IPS-NIHi11 (cell line): ENCODE measurements at regions not wholly inside any gene's neighbourhood (a gene's known extent, or its start where the extent isn't known, plus 50 kb on each side); places are given as distances from the start of the nearest gene placed in this dataset.
"Not testable (repeated sequence)": the region's sequence is repeated elsewhere in the genome, so short reads cannot be mapped to it uniquely, and the experiment has no call there.

Experiments used
- DNase-seq: peaks from one replicate; pipeline ENCODE4 v3.0.0; 2012; ENCODE audit warnings: mixed read lengths, low spot score

DNA sequence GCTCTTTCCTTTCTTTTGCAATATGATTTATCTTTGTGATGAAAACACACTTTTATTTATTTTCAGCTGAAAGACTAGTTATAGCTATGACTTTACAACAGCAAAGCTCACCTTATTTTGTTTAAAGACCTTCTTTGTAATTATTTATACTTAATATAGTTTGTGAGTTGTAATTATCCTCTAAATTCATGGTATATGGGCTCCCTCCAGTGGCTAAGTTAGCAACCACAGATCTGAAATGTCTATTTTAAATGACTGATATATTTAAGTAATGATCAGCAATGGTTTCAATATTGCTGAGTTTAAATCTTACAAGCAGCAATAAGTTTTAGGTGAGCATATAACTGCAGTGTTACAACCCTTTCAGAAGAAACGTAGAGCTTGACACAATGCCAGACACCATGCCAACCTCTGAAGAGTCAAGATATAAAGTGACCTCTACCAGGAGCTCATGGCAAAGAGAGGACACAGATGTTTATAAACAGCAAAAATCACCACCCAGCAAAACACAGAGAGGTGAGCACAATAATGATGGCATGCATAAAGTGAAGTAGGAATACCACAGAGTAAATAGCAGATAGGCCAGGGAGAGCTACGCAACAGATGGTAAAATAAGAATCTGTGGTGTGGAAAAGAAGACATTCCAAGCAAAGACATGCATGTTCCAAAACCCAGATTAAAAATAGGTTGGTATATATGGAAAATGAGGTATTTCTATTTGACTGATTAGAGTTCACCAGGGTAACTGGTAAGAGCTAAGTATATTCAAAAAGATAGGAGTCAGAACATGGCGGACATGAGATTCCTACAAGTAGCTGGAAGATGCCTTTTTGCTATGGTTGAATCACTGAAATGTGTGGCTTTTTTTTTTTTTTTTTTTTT is 143.7 kb upstream of the ZNF385D start:
- DNase-seq = no peak

DNA sequence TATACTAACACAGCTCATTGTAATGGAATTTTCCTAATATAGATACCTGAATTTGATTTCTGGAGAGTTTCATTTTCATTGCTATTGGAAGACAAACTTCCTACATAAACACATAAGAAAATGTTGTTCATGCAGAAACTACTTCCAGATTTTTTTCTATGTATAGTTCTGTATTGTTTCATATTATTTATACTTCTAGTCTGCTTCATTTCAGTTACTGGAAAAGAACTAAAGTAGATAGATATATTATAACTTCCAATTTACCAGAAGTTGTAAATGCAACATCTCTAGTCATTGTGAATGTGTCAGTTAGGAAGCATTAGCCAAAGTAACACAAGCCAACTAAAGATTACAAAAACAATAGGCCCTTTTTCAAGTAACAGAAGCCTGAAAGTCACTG is 147.3 kb upstream of the ZNF385D start:
- no peak for DNase-seq

DNA sequence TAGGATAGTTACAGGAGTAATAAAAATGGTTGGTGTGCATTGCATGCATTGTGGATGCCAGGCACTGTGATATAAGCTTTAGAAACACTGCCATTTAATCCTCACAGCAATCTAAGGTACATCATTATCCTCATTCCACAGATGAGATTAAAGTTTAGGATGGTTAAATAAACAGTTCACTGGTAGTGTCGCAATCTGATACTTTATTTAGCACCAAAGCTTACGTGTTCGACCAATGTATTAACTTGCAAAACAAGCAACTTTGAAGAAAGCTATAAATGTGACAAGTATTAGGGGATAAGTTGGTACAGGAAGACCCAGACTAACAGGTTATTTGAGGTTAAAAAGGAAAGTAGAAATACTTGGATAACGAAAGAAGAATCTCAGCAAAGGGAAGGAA is 150.5 kb upstream of the ZNF385D start:
- no peak for DNase-seq

GRCh38 chr3:21902956-21903355 is 151.9 kb upstream of the ZNF385D start:
- no peak for DNase-seq

GRCh38 chr3:21909096-21909495 is 158.1 kb upstream of the ZNF385D start:
- no peak for DNase-seq

DNA sequence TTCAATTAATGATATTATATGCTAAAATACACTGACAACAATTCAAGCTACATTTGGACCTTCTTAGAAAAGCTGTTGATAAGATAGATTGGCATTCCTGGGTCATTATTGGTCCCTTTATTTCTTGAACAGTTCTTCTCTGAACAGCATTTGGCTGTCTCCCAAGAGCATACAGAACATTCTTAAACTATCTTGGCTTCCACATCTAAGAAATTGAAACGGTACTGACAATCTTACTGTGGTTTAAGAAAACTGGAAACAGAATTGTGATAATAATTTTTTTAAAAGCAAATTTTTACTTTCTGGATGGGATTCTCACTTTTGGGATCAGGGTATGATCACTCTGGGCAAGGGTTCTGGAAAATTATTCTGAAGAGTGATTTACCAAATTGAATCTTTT is 161.7 kb upstream of the ZNF385D start:
- no peak for DNase-seq

DNA sequence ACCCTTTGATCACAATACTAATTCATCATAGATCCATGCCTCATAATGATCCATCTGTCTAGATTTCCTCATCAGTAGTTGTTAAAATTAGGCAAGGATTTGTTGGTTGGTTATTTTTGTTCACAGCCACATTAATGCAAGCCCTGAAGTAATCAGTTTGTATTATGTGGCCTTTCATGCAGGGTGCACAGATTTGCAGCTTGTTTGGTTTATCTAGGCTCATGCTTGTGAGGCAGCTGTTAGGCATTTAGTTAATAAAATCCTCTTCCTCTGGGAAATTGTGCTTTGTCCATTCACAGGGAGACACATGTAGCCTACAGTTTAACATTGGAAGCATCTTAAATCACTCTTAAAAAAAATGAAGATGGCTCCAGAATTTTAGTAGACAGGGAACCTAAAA is 162.8 kb upstream of the ZNF385D start:
- no peak for DNase-seq

- no peak for DNase-seq
Observed at GRCh38 chr3:21914451-21914850, 163.4 kb upstream of the ZNF385D start.

- no peak for DNase-seq
Observed at GRCh38 chr3:21919383-21919782, 168.4 kb upstream of the ZNF385D start.

DNA sequence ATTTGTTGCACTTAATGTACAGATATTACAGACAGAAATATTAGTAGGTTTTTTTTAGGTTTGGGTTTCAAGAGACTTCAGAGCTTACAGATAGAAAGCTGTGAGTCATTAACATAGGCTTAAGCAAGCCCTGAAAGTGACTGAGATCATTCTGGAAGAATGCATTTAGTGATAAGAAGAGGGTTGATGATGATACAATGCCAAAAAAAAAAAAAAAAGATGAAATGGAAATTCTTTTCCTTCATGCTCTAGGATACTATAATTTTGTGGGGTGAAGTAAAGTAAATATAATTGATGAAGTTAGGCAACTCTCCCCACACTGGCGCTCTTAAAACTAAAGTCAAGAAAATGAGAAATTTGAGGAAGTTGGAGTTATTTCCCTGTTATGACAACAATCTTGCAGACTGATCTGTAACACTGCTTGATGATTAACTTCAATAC is 169.4 kb upstream of the ZNF385D start:
- no peak for DNase-seq

DNA sequence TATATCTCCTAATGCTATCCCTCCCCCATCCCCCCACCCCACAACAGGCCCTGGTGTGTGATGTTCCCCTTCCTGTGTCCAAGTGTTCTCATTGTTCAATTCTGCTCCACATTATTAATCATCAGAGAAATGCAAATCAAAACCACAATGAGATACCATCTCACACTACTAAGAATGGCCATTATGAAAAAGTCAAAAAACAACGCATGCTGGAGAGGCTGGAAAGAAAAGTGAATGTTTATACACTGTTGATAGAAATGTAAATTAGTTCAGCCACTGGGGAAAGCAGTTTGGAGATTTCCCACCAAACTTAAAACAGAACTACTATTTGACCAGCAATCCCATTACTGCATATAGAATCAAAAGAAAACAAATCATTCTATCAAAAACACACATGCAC is 172.1 kb upstream of the ZNF385D start:
- DNase-seq = not testable (repeated sequence)

DNA sequence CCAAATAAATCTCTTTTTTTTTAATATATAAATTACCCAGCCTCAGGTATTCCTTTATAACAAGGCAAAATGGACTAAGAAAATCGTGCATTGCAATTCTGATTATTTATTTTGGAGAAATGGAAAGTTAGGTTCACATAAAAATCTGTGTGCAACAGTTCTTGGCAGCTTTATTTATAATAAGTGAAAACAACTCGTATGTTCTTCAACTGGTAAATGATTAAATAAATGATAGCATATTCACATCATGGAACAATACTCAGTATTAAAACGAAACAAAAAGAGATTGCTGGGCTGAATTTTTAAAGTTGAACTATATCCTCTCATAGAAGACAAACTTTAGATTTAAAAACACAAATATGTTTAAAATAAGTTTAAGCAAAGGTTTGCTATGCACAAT is 176.3 kb upstream of the ZNF385D start:
- no peak for DNase-seq

GRCh38 chr3:21934591-21934990 is 183.6 kb upstream of the ZNF385D start:
- no peak for DNase-seq

DNA sequence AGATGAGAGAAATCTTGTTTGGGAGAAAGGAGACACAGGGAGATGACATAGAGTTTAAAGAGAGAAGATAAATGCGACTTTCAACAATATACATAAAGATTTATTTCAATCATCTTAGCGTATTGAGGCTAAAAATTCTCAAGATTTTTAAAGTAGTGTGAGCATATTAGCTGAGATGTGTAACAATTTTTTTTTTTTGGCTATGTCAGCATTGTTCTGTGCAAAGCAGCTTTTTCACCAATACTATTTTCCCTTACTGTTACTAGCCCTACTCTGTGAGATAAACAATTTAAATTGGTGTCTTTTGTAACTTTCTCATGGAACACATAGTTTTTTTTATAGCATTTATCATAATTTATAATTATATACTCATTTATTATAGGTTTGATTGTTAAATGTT is 185.2 kb upstream of the ZNF385D start:
- no peak for DNase-seq

DNA sequence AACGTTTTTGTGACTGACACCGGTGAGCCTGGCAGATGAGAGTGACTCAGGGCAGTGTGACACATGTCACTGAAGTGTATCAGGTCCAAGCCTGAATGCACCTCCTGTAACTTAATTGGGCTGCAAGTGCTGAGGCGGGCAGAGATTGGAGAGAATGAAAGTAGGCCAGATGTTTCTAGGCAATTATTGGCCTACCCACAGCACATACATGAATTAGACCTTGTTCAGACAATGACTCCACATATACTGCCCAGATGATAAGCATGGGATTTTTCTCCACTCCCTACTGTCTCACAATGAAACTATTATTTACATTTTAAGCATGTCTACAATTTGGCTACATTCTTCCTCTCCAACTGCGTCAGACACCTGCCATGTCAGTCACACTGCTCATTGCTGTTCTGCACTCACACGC is 187.3 kb upstream of the ZNF385D start:
- no peak for DNase-seq

DNA sequence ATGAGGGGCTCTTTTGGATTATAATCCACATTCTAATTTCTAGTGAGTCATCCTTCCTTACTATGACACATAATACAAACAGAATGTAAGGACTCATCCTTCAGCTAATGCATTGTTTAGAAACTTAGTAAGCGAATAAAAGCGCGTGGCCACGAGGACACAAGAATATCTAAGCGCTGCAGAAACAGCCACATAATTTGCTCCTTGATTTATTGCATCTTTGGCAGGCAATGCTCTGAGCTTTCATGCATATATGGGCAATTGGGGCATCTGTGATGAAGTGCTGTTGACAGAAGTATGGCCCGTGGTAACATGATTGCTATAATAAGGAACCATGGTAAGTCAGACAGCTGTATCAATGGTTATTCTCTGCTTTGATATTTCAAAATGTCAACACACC is 191.3 kb upstream of the ZNF385D start:
- no peak for DNase-seq

DNA sequence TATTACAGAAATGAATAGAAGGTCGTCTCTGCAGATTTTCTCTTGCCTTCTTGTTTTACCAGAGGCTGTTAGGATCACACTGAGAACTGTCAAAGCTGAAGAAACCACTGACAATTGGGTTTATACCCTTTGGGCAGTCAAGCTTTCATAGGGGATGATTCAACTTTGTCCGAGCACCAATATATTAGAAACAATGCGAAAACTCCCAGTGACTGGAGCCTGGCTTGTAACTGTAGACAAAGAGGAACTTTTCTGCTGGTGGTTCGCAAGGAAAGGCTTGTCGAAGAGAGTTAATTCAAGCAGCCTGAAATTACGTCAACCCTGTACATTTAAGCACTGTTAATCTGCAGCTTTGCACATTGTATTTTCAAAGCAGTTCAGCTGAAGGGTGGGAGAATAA is 193.2 kb upstream of the ZNF385D start:
- no peak for DNase-seq

DNA sequence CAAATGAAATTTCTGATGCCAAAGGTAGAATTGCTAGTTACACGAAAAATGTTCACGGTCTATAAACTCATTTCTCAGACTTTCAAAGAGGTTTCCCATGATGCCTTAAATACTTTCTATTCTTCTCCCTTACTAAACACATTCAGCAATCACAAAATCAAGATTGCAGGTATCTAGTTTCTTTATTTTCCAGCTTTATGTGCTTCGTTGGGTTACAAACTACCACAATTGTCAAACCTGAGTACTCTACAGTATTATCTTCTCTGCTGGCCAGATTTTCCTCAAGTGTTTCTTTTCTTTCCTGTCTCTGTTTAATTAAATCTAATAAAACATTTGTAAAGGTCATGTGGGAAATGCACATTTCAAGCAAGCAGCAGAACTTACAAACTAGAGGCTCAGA is 201.8 kb upstream of the ZNF385D start:
- DNase-seq = no peak

- no peak for DNase-seq
Observed at GRCh38 chr3:21954709-21955108, 203.7 kb upstream of the ZNF385D start.

DNA sequence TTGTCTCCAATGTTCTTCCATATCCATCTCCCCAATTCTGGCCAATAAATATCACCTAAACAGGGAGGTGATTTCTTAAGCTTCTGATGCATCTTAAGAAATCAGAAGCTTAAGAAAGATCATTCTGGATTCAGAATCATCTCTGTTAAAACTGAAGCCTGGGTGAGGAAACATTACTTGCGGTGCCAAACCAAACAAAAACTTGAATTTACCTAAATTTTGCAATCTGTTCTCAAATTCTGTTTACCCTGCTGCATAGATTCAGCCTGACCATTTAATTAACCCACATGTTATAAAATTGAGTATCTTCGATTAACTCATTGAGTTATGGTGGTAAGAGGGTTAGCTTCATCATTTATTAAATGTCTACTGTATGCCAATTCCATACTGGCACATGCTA is 204.4 kb upstream of the ZNF385D start:
- no peak for DNase-seq

DNA sequence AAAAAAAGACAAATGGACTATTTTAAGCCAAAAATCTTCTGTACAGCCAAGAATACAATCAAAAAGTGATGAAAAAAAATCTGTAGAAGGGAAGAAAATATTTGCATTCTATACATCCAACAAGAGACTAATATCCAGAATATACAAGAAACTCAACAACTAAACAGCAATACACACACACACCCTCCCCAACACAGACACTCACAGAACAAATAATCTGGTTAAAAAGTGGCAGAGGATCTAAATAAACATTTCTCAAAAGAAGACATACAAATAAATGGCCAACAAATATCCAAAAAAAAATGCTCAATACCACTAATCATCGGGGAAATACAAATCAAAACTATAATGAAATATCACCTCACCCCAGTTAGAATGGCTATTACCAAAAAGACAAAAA is 209.0 kb upstream of the ZNF385D start:
- no peak for DNase-seq

DNA sequence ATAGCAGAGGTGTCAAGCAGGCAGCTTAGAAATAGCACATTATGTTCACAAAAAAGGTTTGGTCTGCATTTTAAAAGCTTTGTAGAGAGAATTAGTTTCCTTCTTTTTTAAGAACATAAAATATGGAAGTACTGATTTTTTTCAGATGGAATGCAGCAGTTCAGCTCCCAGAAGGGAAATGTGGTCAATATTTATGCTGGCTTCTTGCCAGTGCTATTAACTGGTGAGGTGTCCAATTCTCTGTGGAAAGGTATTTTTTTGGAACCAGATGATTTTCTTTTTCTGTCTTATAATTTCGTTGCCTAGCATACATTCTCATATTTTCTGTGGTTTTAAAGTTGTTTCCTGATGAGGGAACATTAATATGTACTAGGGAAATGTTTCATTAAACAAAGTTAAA is 211.4 kb upstream of the ZNF385D start:
- no peak for DNase-seq

- not testable (repeated sequence) for DNase-seq
Observed at GRCh38 chr3:21966457-21966856, 215.4 kb upstream of the ZNF385D start.

DNA sequence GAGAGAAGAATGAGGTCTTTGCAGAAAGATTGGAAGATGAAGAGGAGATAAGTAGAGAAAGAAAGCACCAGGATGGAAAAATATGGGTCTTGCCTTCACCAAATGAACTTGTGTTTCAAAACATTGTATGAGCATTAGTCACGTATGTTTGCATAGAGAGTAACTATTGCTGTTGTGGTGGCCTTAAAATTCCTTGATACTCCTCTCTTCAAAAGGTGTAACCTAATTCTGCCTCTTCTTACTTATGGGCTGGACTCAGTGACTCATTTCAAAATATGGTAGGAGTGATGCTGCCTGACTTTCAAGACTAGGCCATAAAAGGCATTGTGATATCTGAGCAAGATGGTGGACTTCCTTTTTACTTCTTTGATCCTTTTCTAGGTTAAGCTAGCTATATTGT is 228.7 kb upstream of the ZNF385D start:
- no peak for DNase-seq
